H1 (cell line): ENCODE measurements at regions not wholly inside any gene's neighbourhood (a gene's known extent, or its start where the extent isn't known, plus 50 kb on each side); places are given as distances from the start of the nearest gene placed in this dataset.

Source experiments
- CTCF ChIA-PET: fragments of 300-600 bp; sonication (Branson Sonifier 250); formaldehyde crosslinking; loops from one replicate; lab custom pipeline; 2021; ENCODE audit not compliant: partially characterized antibody; lab: Charles Lee
- POLR2A ChIA-PET: fragments of 300-600 bp; sonication (Branson Sonifier 250); formaldehyde crosslinking; loops from one replicate; lab custom pipeline; 2021; ENCODE audit warnings: inconsistent platforms; ENCODE audit not compliant: partially characterized antibody; lab: Charles Lee
- DNase-seq, 2 experiments: peaks; one replicate each; pipeline versions ENCODE4 v3.0.0 to v3.0.0-alpha.2; 2010 to 2022; ENCODE audit warnings: low spot score in 2 of 2, low read depth in 1 of 2, mixed read lengths in 1 of 2
- FAIRE-seq: peaks from 2 replicates; lab custom pipeline; 2011; peaks lifted over from hg19 to GRCh38; lab: Jason Lieb, UNC
- H2AFZ ChIP-seq: 2 replicates; pipeline ENCODE4 v1.8.1; 2012; ENCODE audit warnings: low read length, inconsistent platforms
- H2AK5ac ChIP-seq: 2 replicates; pipeline ENCODE4 v1.6.1; 2013; ENCODE audit warnings: low read depth, low read length
- H2BK120ac ChIP-seq: replicated peaks from 2 replicates; pipeline ENCODE3; 2013; ENCODE audit warnings: low read depth, low read length, inconsistent platforms
- H2BK12ac ChIP-seq: 2 replicates; pipeline ENCODE4 v1.6.1; 2013; ENCODE audit warnings: low read depth, low read length
- H2BK15ac ChIP-seq: 2 replicates; pipeline ENCODE4 v1.6.1; 2013; ENCODE audit warnings: low read length
- H2BK20ac ChIP-seq: 2 replicates; pipeline ENCODE4 v1.6.1; 2013; ENCODE audit warnings: low read length
- H2BK5ac ChIP-seq: 2 replicates; pipeline ENCODE4 v1.6.1; 2013; ENCODE audit warnings: low read depth, low read length
- H3K14ac ChIP-seq: 2 replicates; pipeline ENCODE4 v1.6.1; 2013; ENCODE audit warnings: inconsistent platforms; ENCODE audit not compliant: insufficient read length
- H3K18ac ChIP-seq: 2 replicates; pipeline ENCODE4 v1.6.1; 2013; ENCODE audit warnings: low read length; ENCODE audit errors: extremely low read depth
- H3K23ac ChIP-seq: 2 replicates; pipeline ENCODE4 v1.6.1; 2013; ENCODE audit warnings: inconsistent platforms; ENCODE audit not compliant: insufficient read length
- H3K23me2 ChIP-seq: 2 replicates; pipeline ENCODE4 v1.6.1; 2013; ENCODE audit warnings: low read depth, low read length
- H3K27ac ChIP-seq: 2 replicates; pipeline ENCODE4 v1.6.1; 2011; ENCODE audit warnings: low read depth, low read length, inconsistent platforms
- H3K27me3 ChIP-seq, 4 experiments: replicated peaks in 1 of 4; 1 replicate in 1 of 4; 2 replicates in 3 of 4; pipeline versions ENCODE4 v1.6.1 to v1.8.1; 2011 to 2013; ENCODE audit warnings: low read length in 3 of 4, mild to moderate bottlenecking in 3 of 4, inconsistent platforms in 2 of 4, mixed read lengths in 2 of 4, moderate library complexity in 1 of 4; ENCODE audit not compliant: control insufficient read depth in 3 of 4, insufficient read depth in 3 of 4; ENCODE audit errors: extremely low read depth in 1 of 4
- H3K36me3 ChIP-seq, 4 experiments: 2 replicates each; pipeline versions ENCODE4 v1.6.1 to v1.8.1; 2011 to 2013; ENCODE audit warnings: mild to moderate bottlenecking in 4 of 4, low read length in 3 of 4, moderate library complexity in 2 of 4, control low read depth in 1 of 4, inconsistent platforms in 1 of 4; ENCODE audit not compliant: insufficient read depth in 4 of 4, control insufficient read depth in 2 of 4
- H3K4ac ChIP-seq: replicated peaks from 2 replicates; pipeline ENCODE3; 2013; ENCODE audit warnings: low read length, low read depth, mixed read lengths, inconsistent platforms; ENCODE audit not compliant: insufficient read length
- H3K4me1 ChIP-seq, 4 experiments: replicated peaks in 1 of 4; 1 replicate in 1 of 4; 2 replicates in 3 of 4; pipeline versions ENCODE4 v1.6.1 to v1.8.1; 2011 to 2013; ENCODE audit warnings: low read length in 3 of 4, inconsistent platforms in 2 of 4, mixed read lengths in 1 of 4; ENCODE audit not compliant: insufficient read depth in 4 of 4, control insufficient read depth in 3 of 4
- H3K4me2 ChIP-seq, 2 experiments: 2 replicates each; pipeline versions ENCODE4 v1.6.1 to v1.8.1; 2011 to 2013; ENCODE audit warnings: low read depth in 2 of 2, low read length in 2 of 2, control low read depth in 1 of 2, inconsistent platforms in 1 of 2, mild to moderate bottlenecking in 1 of 2; ENCODE audit not compliant: insufficient read depth in 1 of 2
- H3K4me3 ChIP-seq, 4 experiments: fragments of 200-600, 300-600 bp in 1 of 4; sonication (generic), shearing (Covaris generic), sonication (Bioruptor Twin) in 1 of 4; 2 replicates each; pipeline versions ENCODE4 v1.5.1 to v1.8.1; 2011 to 2016; ENCODE audit warnings: low read length in 4 of 4, low read depth in 3 of 4, control low read depth in 2 of 4, inconsistent platforms in 2 of 4, mild to moderate bottlenecking in 2 of 4, mixed read lengths in 1 of 4, moderate library complexity in 1 of 4; ENCODE audit not compliant: insufficient read depth in 2 of 4; ENCODE audit errors: extremely low read depth in 1 of 4
- H3K56ac ChIP-seq: replicated peaks from 2 replicates; pipeline ENCODE3; 2013; ENCODE audit warnings: low read depth, mild to moderate bottlenecking, mixed read lengths, low read length, inconsistent platforms; ENCODE audit not compliant: insufficient read length
- H3K79me1 ChIP-seq: 2 replicates; pipeline ENCODE4 v1.6.1; 2013; ENCODE audit warnings: low read depth, low read length, control low read depth
- H3K79me2 ChIP-seq, 2 experiments: 2 replicates each; pipeline versions ENCODE4 v1.6.1 to v1.8.1; 2012 to 2013; ENCODE audit warnings: low read length in 2 of 2, mild to moderate bottlenecking in 2 of 2, inconsistent platforms in 1 of 2; ENCODE audit not compliant: insufficient read depth in 2 of 2, control insufficient read depth in 1 of 2
- H3K9ac ChIP-seq, 4 experiments: replicated peaks in 1 of 4; 1 replicate in 1 of 4; 2 replicates in 3 of 4; pipeline versions ENCODE4 v1.6.1 to v1.8.1; 2011 to 2013; ENCODE audit warnings: low read depth in 3 of 4, low read length in 3 of 4, control low read depth in 2 of 4, mild to moderate bottlenecking in 2 of 4, moderate library complexity in 2 of 4, inconsistent platforms in 1 of 4; ENCODE audit errors: extremely low read depth in 1 of 4
- H3K9me3 ChIP-seq, 2 experiments: 2 replicates each; pipeline versions ENCODE4 v1.6.1 to v1.8.1; 2012 to 2013; ENCODE audit warnings: mild to moderate bottlenecking in 2 of 2, moderate library complexity in 2 of 2, control low read depth in 1 of 2, inconsistent platforms in 1 of 2, low read depth in 1 of 2, low read length in 1 of 2, mixed read lengths in 1 of 2; ENCODE audit not compliant: insufficient read depth in 2 of 2
- H4K20me1 ChIP-seq, 2 experiments: replicated peaks in 1 of 2; 2 replicates each; pipeline versions ENCODE3 to v1.8.1; 2011 to 2013; ENCODE audit warnings: inconsistent platforms in 2 of 2, low read length in 2 of 2, mild to moderate bottlenecking in 1 of 2; ENCODE audit not compliant: insufficient read depth in 2 of 2, control insufficient read depth in 1 of 2
- H4K5ac ChIP-seq: 2 replicates; pipeline ENCODE4 v1.6.1; 2013; ENCODE audit warnings: low read length, low read depth, mixed read lengths, inconsistent platforms; ENCODE audit not compliant: insufficient read length
- H4K8ac ChIP-seq: 2 replicates; pipeline ENCODE4 v1.8.0; 2013; ENCODE audit warnings: mild to moderate bottlenecking, moderate library complexity, low read length, inconsistent platforms; ENCODE audit not compliant: insufficient read depth; ENCODE audit errors: extremely low read depth
- H4K91ac ChIP-seq: replicated peaks from 2 replicates; pipeline ENCODE3; 2013; ENCODE audit warnings: low read length, mixed read lengths, inconsistent platforms; ENCODE audit not compliant: insufficient read length
- BRCA1 ChIP-seq: IDR thresholded peaks from 2 replicates; pipeline ENCODE4 v1.6.1; 2012; ENCODE audit warnings: low read depth, low read length, improper control_type of control experiment
- CHD1 ChIP-seq: IDR thresholded peaks from 2 replicates; pipeline ENCODE4 v1.6.1; 2012; ENCODE audit warnings: low read depth, low read length, improper control_type of control experiment
- E2F6 ChIP-seq: IDR thresholded peaks from 2 replicates; pipeline ENCODE4 v1.6.1; 2012; ENCODE audit warnings: inconsistent platforms
- EZH2 ChIP-seq: fragments of 200-600 bp; sonication (generic); IDR thresholded peaks from 2 replicates; pipeline ENCODE4 v1.7.1; 2012; ENCODE audit warnings: low read depth, mild to moderate bottlenecking, moderate library complexity, low read length, inconsistent platforms; ENCODE audit not compliant: severe bottlenecking
- GABPA ChIP-seq: IDR thresholded peaks from 2 replicates; pipeline ENCODE4 v1.6.1; 2011; ENCODE audit warnings: mild to moderate bottlenecking, low read length, moderate library complexity, borderline replicate concordance; ENCODE audit not compliant: insufficient read depth
- HDAC2 ChIP-seq, 2 experiments: fragments of 300-600 bp in 1 of 2; sonication (generic) in 1 of 2; IDR thresholded peaks; 2 replicates each; pipeline ENCODE4 v1.6.1; 2011 to 2012; ENCODE audit warnings: low read depth in 2 of 2, low read length in 2 of 2, mild to moderate bottlenecking in 2 of 2, moderate library complexity in 2 of 2, borderline replicate concordance in 1 of 2, inconsistent platforms in 1 of 2
- JUN ChIP-seq: IDR thresholded peaks from 2 replicates; pipeline ENCODE4 v1.6.1; 2011; ENCODE audit warnings: low read depth, mild to moderate bottlenecking, improper control_type of control experiment, low read length
- JUND ChIP-seq: IDR thresholded peaks from 2 replicates; pipeline ENCODE4 v1.6.1; 2011; ENCODE audit warnings: mild to moderate bottlenecking, improper control_type of control experiment, low read length
- KDM1A ChIP-seq: fragments of 200-600, 300-600 bp; sonication (generic); IDR thresholded peaks from 2 replicates; pipeline ENCODE4 v1.7.1; 2016; ENCODE audit warnings: mild to moderate bottlenecking, low read length, borderline replicate concordance
- KDM4A ChIP-seq: IDR thresholded peaks from one replicate; pipeline ENCODE4 v1.7.1; 2012; ENCODE audit warnings: low read depth, mild to moderate bottlenecking, moderate library complexity, low read length, inconsistent platforms; ENCODE audit not compliant: severe bottlenecking
- MAFK ChIP-seq: IDR thresholded peaks from 2 replicates; pipeline ENCODE4 v1.6.1; 2012; ENCODE audit warnings: low read depth, mild to moderate bottlenecking, improper control_type of control experiment, low read length
- PHF8 ChIP-seq: fragments of 200-600 bp; sonication (generic); conservative IDR thresholded peaks from 2 replicates; pipeline ENCODE4 v1.7.1; 2012; ENCODE audit warnings: low read depth, mild to moderate bottlenecking, inconsistent platforms, low read length, moderate library complexity
- RAD21 ChIP-seq, 2 experiments: IDR thresholded peaks in 1 of 2; conservative IDR thresholded peaks in 1 of 2; 2 replicates each; pipeline ENCODE4 v1.6.1; 2011; ENCODE audit warnings: low read depth in 2 of 2, low read length in 2 of 2, improper control_type of control experiment in 1 of 2, inconsistent platforms in 1 of 2, mild to moderate bottlenecking in 1 of 2, moderate library complexity in 1 of 2
- TCF12 ChIP-seq: IDR thresholded peaks from 2 replicates; pipeline ENCODE4 v1.6.1; 2011; ENCODE audit warnings: low read depth, mild to moderate bottlenecking, low read length
- WGBS, 2 experiments: shearing (Covaris generic) in 1 of 2; methylation state at CpG; one replicate each; pipeline versions ENCODE4 v1.1.6 to v1.1.7; 2013 to 2015; ENCODE audit warnings: low lambda C conversion rate in 2 of 2, mixed read lengths in 2 of 2, inconsistent platforms in 1 of 2, low coverage in 1 of 2, missing lambda C conversion rate in 1 of 2; ENCODE audit not compliant: insufficient replicate concordance in 2 of 2, insufficient coverage in 1 of 2, insufficient read length in 1 of 2; ENCODE audit errors: extremely low coverage in 1 of 2, missing lambda C conversion rate in 1 of 2; 5-methylcytosine and 5-hydroxymethylcytosine counted together

DNA sequence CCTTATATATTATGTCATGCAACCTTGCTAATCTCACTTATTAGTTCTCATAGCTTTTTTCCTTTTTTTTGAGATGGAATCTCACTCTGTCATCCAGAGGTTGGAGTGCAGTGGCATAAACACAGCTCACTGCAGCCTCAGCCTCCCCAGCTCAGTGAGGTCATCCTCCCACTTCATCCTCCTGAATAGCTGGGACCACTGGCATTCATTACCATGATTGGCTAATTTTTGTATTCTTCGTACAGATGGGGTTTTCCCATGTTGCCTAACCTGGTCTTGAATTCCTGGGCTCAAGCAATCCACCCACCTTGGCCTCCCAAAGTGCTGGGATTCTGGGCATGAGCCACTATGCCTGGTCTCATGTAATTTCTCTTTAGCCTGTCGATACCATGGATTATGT, 89.1 kb upstream of the TRIM24 start:
- DNase-seq (no peak), FAIRE-seq (no peak)
- Histone ChIP-seq H3K27me3 (no peaks in the 10 kb centered on the region), H3K14ac (no peak overlapping the region), H2BK15ac (no peak overlapping the region), H3K9me3 (peaks cover 0 to 15% of the 10 kb centered on the region in 2 experiments; a peak in 2 of 4 replicates), H4K20me1 (no peaks in the 10 kb centered on the region), H3K9ac (no peak overlapping the region), H4K91ac (no peak overlapping the region), H2BK12ac (no peak overlapping the region), H3K23me2 (no peaks in the 10 kb centered on the region), H3K79me2 (no peaks in the 10 kb centered on the region), H2BK20ac (no peak overlapping the region), H3K23ac (no peak overlapping the region), H4K8ac (no peak overlapping the region), H2BK5ac (no peak overlapping the region), H2AFZ (no peak overlapping the region), H3K36me3 (no peaks in the 10 kb centered on the region; a peak in 1 of 8 replicates), H3K4ac (no peak overlapping the region), H2AK5ac (no peak overlapping the region), H3K27ac (no peak overlapping the region), H3K56ac (no peak overlapping the region), H3K4me3 (no peak overlapping the region), H4K5ac (no peak overlapping the region), H2BK120ac (no peak overlapping the region), H3K4me2 (no peak overlapping the region), H3K18ac (no peak overlapping the region), H3K4me1 (no peaks in the 10 kb centered on the region), H3K79me1 (no peaks in the 10 kb centered on the region)
- ChIA-PET POLR2A (no interaction called here), CTCF (interaction anchor here (0.8 kb wide), 1 partner anchor 56 kb away, joined by 3 read pairs; no protein-coding TSS in a partner anchor)
- WGBS, 2 experiments: 87% methylated on average over 2 of the region's 2 CpGs; no CpG with 5 or more reads in 1 of the 2 experiments
- TF ChIP-seq KDM1A (no peak), BRCA1 (no peak), PHF8 (no peak), KDM4A (no peak), JUN (no peak), GABPA (no peak), TCF12 (no peak), RAD21 (IDR thresholded peaks at IDR 0.05 in 1 of 2, conservative IDR thresholded peaks at IDR 0.05 in 1 of 2; ENCODE audit: low read depth in 2 of 2, low read length in 2 of 2) (no peak), E2F6 (no peak), JUND (no peak), EZH2 (no peak), CHD1 (no peak), HDAC2 (IDR thresholded peaks at IDR 0.05; ENCODE audit: borderline replicate concordance in 1 of 2, low read depth in 2 of 2, low read length in 2 of 2) (no peak), MAFK (no peak)
